NCI-H748 treated with DMSO at 0.1 percent for 48 hours (cell line): ENCODE measurements at regions not wholly inside any gene's neighbourhood (a gene's known extent, or its start where the extent isn't known, plus 50 kb on each side); places are given as distances from the start of the nearest gene placed in this dataset.

Experiments used
- DNase-seq: peaks from one replicate; lab custom pipeline; 2025; lab: John Stamatoyannopoulos, UW

- DNase-seq, result no peak
Measured at GRCh38 chrX:3780564-3780963, 67.1 kb upstream of the PRKX start.

GRCh38 chrX:3779546-3779945 lies 66.1 kb upstream of the PRKX start:
- DNase-seq, result no peak

DNA sequence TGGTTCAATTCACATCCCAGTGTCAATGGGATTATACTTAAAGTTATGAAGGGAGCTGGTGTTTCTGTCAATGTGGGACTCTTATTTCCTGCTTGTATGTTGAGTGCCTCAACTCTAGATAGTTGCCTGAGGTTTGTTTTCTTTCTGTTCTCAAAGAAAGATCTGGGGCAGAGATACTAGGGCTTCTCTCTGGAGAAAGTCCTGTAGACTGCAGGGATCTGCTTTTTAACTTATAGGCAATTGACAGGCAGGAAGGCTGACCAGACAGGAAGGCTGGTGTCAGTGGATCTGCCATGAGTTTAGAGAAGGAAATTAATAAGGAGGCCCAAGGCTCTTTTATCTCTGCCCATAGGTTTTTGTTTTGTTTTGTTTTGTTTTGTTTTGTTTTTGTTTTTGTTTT lies 64.0 kb upstream of the PRKX start:
- DNase-seq, result no peak

GRCh38 chrX:3771766-3772165 lies 58.3 kb upstream of the PRKX start:
- no peak for DNase-seq

DNA sequence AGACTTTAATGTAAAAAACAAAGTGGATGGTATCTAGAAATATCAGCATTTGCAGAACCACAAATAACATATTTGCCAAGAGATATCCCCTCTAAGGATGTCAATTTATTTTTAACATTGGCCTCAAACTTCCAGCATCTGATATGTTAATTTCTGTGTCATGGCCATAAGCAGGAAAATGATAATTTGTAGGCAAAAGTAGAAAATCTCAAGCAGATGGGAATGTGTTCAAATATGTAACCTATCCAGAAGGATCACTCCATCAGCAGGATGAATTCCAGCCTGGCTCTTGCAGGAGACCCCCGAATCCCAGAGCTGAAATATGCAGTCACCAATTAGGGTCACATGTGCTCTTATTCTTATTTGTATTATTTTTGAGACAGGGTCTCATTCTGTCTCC lies 55.4 kb upstream of the PRKX start:
- no peak for DNase-seq
